NT2/D1 (cell line): ENCODE measurements at regions not wholly inside any gene's neighbourhood (a gene's known extent, or its start where the extent isn't known, plus 50 kb on each side); places are given as distances from the start of the nearest gene placed in this dataset.

Experiments used
- SUZ12 ChIP-seq: IDR thresholded peaks from 2 replicates; pipeline ENCODE4 v1.6.1; 2011; ENCODE audit not compliant: insufficient read length, insufficient read depth; ENCODE audit errors: extremely low read depth
- YY1 ChIP-seq: IDR thresholded peaks from 2 replicates; pipeline ENCODE4 v1.6.1; 2011; ENCODE audit not compliant: insufficient read length, insufficient read depth
- ZNF274 ChIP-seq: IDR thresholded peaks from 2 replicates; pipeline ENCODE4 v1.6.1; 2011; ENCODE audit warnings: mild to moderate bottlenecking, low read depth, low read length

DNA sequence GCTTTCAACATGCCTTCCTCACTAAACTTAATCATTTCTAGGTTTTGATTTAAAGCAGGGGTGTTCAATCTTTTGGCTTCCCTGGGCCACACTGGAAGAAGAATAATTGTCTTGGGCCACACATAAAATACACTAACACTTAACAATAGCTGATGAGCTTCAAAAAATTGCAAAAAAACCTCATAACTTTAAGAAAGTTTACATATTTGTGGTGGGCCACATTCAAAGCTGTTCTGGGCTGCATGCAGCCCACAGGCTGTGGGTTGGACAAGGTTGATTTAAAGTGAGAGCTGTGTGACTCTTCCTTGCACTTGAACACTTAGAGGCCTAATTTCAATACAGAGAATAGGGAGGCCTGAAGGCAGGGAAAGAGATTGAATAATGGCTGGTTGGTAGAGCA is 598.3 kb downstream of the EFNA5 start:
- TF ChIP-seq YY1 (no peak), ZNF274 (no peak), SUZ12 (no peak)
